NT2/D1 (cell line): ENCODE measurements at regions not wholly inside any gene's neighbourhood (a gene's known extent, or its start where the extent isn't known, plus 50 kb on each side); places are given as distances from the start of the nearest gene placed in this dataset.

ENCODE experiments used
- DNase-seq: peaks from one replicate; pipeline ENCODE4 v3.0.0-alpha.2; 2011; ENCODE audit warnings: low read depth, low spot score
- H3K27me3 ChIP-seq: 2 replicates; pipeline ENCODE4 v1.6.0; 2011; ENCODE audit warnings: mild to moderate bottlenecking; ENCODE audit not compliant: insufficient read length, insufficient read depth
- H3K36me3 ChIP-seq: 2 replicates; pipeline ENCODE4 v1.6.1; 2011; ENCODE audit warnings: mild to moderate bottlenecking, low read length, mixed read lengths; ENCODE audit not compliant: insufficient read depth, insufficient read length
- H3K4me1 ChIP-seq: 2 replicates; pipeline ENCODE4 v1.5.1; 2011; ENCODE audit not compliant: insufficient read depth, insufficient read length
- H3K4me3 ChIP-seq: 2 replicates; pipeline ENCODE4 v1.5.1; 2011; ENCODE audit warnings: low read depth; ENCODE audit not compliant: insufficient read length
- H3K9ac ChIP-seq: 2 replicates; pipeline ENCODE4 v1.6.0; 2011; ENCODE audit warnings: low read depth; ENCODE audit not compliant: insufficient read length
- H3K9me3 ChIP-seq: 2 replicates; pipeline ENCODE4 v1.5.1; 2011; ENCODE audit warnings: mild to moderate bottlenecking, low read length; ENCODE audit not compliant: insufficient read depth
- SUZ12 ChIP-seq: IDR thresholded peaks from 2 replicates; pipeline ENCODE4 v1.6.1; 2011; ENCODE audit not compliant: insufficient read length, insufficient read depth; ENCODE audit errors: extremely low read depth
- YY1 ChIP-seq: IDR thresholded peaks from 2 replicates; pipeline ENCODE4 v1.6.1; 2011; ENCODE audit not compliant: insufficient read length, insufficient read depth
- ZNF274 ChIP-seq: IDR thresholded peaks from 2 replicates; pipeline ENCODE4 v1.6.1; 2011; ENCODE audit warnings: mild to moderate bottlenecking, low read depth, low read length

DNA sequence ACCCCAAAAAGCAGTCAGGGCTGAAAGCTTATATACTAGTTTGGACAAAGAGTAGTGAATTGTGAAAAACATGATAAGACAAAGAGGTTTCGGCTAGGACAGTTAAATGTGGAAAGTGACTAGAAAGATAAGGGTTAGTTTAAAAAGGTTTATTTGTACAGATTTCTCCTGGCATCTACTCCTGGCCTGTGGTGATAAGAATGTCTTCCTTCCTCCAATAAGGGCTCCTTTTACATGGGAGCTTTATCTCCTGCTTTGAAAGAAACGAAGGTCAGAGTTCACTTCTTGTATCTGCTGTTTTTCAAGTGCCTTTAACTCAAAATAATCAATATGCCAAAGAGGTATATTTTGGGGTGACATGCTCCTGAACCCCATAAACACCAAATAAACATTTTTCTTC is 776.1 kb upstream of the COX7C start:
- H3K4me1 ChIP-seq: peaks cover 1% of the 10 kb centered on the region
- H3K9ac ChIP-seq: no peak overlapping the region
- no peak overlapping the region for H3K4me3 ChIP-seq
- H3K36me3 ChIP-seq: no peaks in the 10 kb centered on the region
- TF ChIP-seq YY1 (no peak), ZNF274 (no peak), SUZ12 (no peak)
- DNase-seq: no peak
- no peaks in the 10 kb centered on the region for H3K27me3 ChIP-seq
- no peaks in the 10 kb centered on the region for H3K9me3 ChIP-seq

DNA sequence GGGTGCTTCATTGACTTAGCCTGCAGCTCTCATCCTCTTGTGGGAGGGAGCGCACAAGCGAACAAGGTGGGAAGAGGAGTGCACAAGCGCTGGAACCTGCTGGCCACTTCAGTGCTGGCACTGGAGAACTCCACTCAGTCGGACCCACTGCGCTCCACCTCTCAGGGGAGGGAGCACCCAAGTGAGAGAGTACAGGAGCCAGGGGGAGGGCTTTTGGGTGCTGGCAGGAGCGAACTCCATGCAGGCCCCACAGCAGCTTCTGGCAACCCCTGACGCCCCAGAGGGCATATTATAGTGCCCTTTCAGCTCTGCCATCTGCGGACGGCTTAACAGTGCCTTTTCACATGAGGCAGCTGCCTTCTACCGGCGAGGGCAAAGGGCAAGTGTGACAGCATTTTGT is 774.2 kb upstream of the COX7C start:
- no peak overlapping the region for H3K4me3 ChIP-seq
- H3K9ac ChIP-seq: no peak overlapping the region
- H3K36me3 ChIP-seq: no peaks in the 10 kb centered on the region
- H3K4me1 ChIP-seq: peaks cover 1% of the 10 kb centered on the region
- TF ChIP-seq ZNF274: no peak
- no peak for TF ChIP-seq YY1
- no peak for TF ChIP-seq SUZ12
- no peak for DNase-seq
- no peaks in the 10 kb centered on the region for H3K27me3 ChIP-seq
- H3K9me3 ChIP-seq: no peaks in the 10 kb centered on the region

DNA sequence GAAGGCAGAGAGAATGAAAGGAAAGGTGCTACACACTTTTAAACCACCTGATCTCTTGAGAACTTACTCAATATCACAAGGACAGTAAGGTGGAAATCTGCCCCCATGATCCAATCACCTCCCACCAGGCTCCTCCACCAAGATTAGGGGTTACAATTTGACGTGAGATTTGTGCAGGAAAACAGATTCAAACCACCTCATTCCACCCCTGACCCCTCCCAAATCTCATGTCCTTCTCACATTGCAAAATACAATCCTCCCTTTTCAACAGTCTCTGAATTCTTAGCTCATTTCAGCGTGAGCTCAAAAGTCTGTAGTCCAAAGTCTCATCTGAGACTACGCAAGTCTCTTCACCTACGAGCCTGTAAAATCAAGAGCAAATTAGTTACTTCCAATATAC is 768.3 kb upstream of the COX7C start:
- TF ChIP-seq ZNF274 (no peak), SUZ12 (no peak), YY1 (no peak)
- Histone ChIP-seq H3K36me3 (no peaks in the 10 kb centered on the region), H3K4me3 (no peak overlapping the region), H3K9me3 (peaks cover 6% of the 10 kb centered on the region; the same call in 1 of the 2 replicates), H3K27me3 (no peaks in the 10 kb centered on the region), H3K9ac (no peak overlapping the region), H3K4me1 (no peaks in the 10 kb centered on the region)
- no peak for DNase-seq

DNA sequence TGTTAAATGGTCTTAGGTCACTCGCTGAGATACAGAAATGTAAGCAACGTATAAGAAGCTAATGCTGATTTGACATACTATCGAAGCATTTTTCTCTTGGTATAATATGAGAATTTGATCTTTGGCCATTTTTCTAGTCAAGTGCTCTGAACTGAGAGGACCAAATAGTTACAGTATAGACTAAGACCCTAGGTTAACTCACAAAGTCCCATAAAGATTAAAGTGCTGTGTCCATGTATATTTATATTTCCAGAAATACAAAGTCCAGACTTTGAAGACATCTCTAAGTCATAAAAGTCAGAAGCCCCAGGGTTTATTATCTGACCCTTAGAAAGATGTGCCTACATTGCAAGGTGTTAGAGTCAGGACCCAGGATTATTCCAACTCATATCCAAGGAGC is 752.4 kb upstream of the COX7C start:
- no peak for TF ChIP-seq ZNF274
- no peak for TF ChIP-seq SUZ12
- no peak for TF ChIP-seq YY1
- DNase-seq: no peak
- Histone ChIP-seq H3K27me3 (no peaks in the 10 kb centered on the region), H3K4me3 (no peak overlapping the region), H3K4me1 (no peaks in the 10 kb centered on the region), H3K36me3 (no peaks in the 10 kb centered on the region), H3K9me3 (no peaks in the 10 kb centered on the region), H3K9ac (no peak overlapping the region)

DNA sequence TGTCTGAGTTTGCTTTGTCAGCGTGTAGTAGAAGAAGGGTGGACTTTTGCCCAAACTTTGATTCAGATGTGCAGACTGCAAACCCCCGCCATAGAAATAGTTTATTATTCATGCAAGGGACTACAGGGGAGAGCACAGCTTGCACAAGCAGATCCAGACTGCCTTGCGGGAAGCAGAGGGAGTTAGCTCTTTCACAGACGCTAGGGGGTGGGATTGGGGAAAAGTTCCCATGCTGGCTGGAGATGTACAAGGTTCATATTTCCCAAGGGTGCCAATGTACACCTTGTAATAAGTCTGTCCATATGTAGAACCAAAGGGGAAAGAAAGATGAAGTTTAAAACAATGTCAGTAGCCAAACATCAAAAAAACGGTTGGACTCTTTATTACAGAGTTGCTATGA is 749.7 kb upstream of the COX7C start:
- H3K9ac ChIP-seq: no peak overlapping the region
- no peak for DNase-seq
- no peaks in the 10 kb centered on the region for H3K27me3 ChIP-seq
- no peaks in the 10 kb centered on the region for H3K9me3 ChIP-seq
- no peak overlapping the region for H3K4me3 ChIP-seq
- H3K4me1 ChIP-seq: no peaks in the 10 kb centered on the region
- H3K36me3 ChIP-seq: no peaks in the 10 kb centered on the region
- TF ChIP-seq ZNF274 (no peak), YY1 (no peak), SUZ12 (no peak)

DNA sequence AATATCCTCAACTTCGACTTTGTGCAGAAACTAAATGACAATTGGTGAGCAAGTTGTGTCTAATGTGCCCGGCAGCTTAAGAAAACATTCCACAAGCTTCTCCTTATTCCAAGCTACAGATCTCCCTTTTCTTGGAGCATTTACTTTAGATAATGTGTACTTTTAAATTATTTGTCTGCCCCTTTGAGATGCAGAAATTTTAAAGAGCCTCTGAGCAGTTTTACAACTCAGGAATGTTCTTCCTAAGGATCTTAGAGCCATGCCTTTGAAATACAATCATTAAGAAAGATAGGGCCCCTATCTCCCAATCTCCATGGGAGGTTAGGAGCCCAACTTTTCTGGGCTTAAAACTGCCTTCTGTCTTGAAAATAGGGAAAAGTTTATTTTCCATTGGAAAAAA is 723.7 kb upstream of the COX7C start:
- TF ChIP-seq ZNF274: no peak
- TF ChIP-seq YY1: no peak
- TF ChIP-seq SUZ12: no peak
- Histone ChIP-seq H3K36me3 (no peaks in the 10 kb centered on the region), H3K4me1 (no peaks in the 10 kb centered on the region), H3K27me3 (peaks cover 35% of the 10 kb centered on the region), H3K9ac (no peak overlapping the region), H3K9me3 (no peaks in the 10 kb centered on the region), H3K4me3 (no peak overlapping the region)
- DNase-seq: peak; percentile 27

DNA sequence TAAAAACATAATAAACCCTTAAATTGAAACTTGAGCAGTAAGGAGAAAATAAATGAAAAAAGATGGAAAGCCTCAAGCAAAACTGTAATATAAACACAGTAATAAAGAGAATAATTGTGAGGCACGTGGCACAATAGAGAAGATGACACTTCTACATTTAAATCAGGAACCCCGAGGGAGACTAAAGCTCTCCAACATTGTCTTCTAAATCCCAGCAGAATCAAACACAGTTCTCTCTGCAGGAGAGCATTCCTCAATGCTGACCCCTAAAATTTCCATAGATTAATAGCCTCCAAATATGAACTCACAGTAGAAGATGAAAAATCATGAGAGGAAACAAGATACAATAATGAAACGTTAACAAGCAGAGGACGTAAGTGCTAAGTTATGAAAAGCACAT is 721.2 kb upstream of the COX7C start:
- Histone ChIP-seq H3K4me3 (no peak overlapping the region), H3K4me1 (no peaks in the 10 kb centered on the region), H3K9me3 (no peaks in the 10 kb centered on the region), H3K36me3 (no peaks in the 10 kb centered on the region), H3K9ac (no peak overlapping the region), H3K27me3 (peaks cover 31% of the 10 kb centered on the region)
- DNase-seq: peak; percentile 8
- TF ChIP-seq ZNF274 (no peak), YY1 (no peak)

DNA sequence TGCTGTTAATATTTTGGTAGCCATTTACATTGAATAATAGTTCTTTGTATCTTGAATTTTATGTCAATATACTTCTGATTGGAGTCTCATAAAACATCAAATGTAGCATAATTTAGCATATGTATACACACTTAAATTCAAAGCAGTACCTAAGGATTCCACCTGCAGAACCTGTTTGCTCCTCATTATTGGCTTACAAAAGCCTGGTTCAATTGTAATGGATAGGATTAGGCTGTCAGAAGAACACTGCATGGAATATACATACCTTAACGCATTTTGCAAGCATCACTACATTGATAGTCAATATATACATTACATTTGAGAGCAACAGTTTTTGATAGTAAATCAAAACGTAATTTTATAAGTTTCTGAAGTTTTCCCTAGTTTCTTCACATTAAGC is 711.3 kb upstream of the COX7C start:
- TF ChIP-seq YY1 (no peak), ZNF274 (no peak), SUZ12 (no peak)
- Histone ChIP-seq H3K4me1 (no peaks in the 10 kb centered on the region), H3K9ac (no peak overlapping the region), H3K9me3 (no peaks in the 10 kb centered on the region), H3K4me3 (no peak overlapping the region), H3K27me3 (no peaks in the 10 kb centered on the region), H3K36me3 (no peaks in the 10 kb centered on the region)
- no peak for DNase-seq
